ENCODE measurements at regions not wholly inside any gene's neighbourhood (a gene's known extent, or its start where the extent isn't known, plus 50 kb on each side); places are given as distances from the start of the nearest gene placed in this dataset.

- no peak for TF ChIP-seq CTCF (IDR thresholded peaks at IDR 0.05)
- TF ChIP-seq POLR2A (IDR thresholded peaks at IDR 0.05) = no peak
These were observed 70.1 kb downstream of the LHX9 start for GRCh38 chr1:197987294-197987693.
